ENCODE measurements at regions not wholly inside any gene's neighbourhood (a gene's known extent, or its start where the extent isn't known, plus 50 kb on each side); places are given as distances from the start of the nearest gene placed in this dataset.

DNA sequence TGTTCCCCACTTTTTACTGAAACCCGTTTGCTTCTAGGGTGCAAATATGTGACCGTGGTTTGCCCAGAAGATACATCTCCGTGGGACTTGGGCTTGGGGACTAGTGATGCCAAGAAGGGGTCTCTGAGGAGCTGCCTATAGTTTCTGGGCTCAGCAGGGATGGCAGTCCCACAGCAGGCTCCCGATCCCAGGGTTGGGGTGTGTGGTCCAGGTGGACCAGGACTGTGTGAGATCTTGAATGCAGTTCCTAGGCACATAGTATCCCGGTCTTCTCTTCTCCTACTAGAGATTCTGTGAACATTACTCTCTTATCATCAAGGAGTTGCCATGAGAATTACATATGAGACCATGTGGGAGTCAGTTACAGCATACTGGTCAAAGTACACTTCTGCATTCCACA is 435.8 kb upstream of the SPRED2 start:
- BruUV-seq (replicated peaks): no TSS peak
- intact Hi-C loops (cut with micrococcal nuclease): no loop called here
- TF ChIP-seq, protein P1, sequence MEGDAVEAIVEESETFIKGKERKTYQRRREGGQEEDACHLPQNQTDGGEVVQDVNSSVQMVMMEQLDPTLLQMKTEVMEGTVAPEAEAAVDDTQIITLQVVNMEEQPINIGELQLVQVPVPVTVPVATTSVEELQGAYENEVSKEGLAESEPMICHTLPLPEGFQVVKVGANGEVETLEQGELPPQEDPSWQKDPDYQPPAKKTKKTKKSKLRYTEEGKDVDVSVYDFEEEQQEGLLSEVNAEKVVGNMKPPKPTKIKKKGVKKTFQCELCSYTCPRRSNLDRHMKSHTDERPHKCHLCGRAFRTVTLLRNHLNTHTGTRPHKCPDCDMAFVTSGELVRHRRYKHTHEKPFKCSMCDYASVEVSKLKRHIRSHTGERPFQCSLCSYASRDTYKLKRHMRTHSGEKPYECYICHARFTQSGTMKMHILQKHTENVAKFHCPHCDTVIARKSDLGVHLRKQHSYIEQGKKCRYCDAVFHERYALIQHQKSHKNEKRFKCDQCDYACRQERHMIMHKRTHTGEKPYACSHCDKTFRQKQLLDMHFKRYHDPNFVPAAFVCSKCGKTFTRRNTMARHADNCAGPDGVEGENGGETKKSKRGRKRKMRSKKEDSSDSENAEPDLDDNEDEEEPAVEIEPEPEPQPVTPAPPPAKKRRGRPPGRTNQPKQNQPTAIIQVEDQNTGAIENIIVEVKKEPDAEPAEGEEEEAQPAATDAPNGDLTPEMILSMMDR (IDR thresholded peaks at IDR 0.05; ENCODE audit: unreplicated experiment): no peak
- CTCF ChIA-PET: no interaction called here
- Mint-ChIP-seq H3K4me3 (ENCODE audit: unreplicated experiment) (no peak overlapping the region), H3K4me1 (ENCODE audit: insufficient read depth, unreplicated experiment) (no peaks in the 10 kb centered on the region), H3K36me3 (ENCODE audit: insufficient read depth, unreplicated experiment) (no peaks in the 10 kb centered on the region), H3K9me3 (ENCODE audit: unreplicated experiment) (no peaks in the 10 kb centered on the region), H3K27ac (ENCODE audit: low read depth, unreplicated experiment) (no peak overlapping the region), H3K27me3 (ENCODE audit: insufficient read depth, unreplicated experiment) (peaks cover 35% of the 10 kb centered on the region)
- POLR2A ChIA-PET: interaction anchor here (0.7 kb wide), 1 partner anchor 151 kb away, joined by 3 read pairs; no protein-coding TSS in a partner anchor
- no peak for DNase-seq (ENCODE audit: unreplicated experiment)

DNA sequence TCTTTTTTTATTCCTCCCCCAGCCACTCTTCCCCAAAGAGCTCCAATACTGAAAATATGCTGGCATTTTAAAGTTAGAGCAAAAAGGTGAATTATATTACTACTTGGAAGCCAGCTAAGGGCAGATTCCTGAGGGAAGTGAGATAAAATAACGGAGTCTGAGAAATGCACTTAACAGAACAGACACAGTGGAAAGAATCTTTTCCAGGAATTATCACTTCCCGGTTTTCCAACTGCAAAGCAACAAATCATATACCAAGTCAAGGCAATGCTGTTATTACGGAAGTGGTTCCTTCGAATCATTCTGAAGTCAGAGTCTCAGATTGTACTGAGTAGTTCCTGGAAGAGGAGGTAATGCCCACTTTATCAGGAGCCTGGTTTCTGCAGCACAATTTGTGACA is 435.0 kb upstream of the SPRED2 start:
- DNase-seq (ENCODE audit: unreplicated experiment): no peak
- ChIA-PET CTCF (no interaction called here), POLR2A (interaction anchor here (0.7 kb wide), 1 partner anchor 243 kb away, joined by 3 read pairs; no protein-coding TSS in a partner anchor)
- no TSS peak for BruUV-seq (replicated peaks)
- TF ChIP-seq, protein P1 (IDR thresholded peaks at IDR 0.05; ENCODE audit: unreplicated experiment): no peak
- Mint-ChIP-seq H3K36me3 (ENCODE audit: insufficient read depth, unreplicated experiment) (no peaks in the 10 kb centered on the region), H3K27ac (ENCODE audit: low read depth, unreplicated experiment) (no peak overlapping the region), H3K27me3 (ENCODE audit: insufficient read depth, unreplicated experiment) (peaks cover 35% of the 10 kb centered on the region), H3K4me1 (ENCODE audit: insufficient read depth, unreplicated experiment) (no peaks in the 10 kb centered on the region), H3K9me3 (ENCODE audit: unreplicated experiment) (no peaks in the 10 kb centered on the region), H3K4me3 (ENCODE audit: unreplicated experiment) (no peak overlapping the region)
- intact Hi-C loops (cut with micrococcal nuclease): no loop called here

DNA sequence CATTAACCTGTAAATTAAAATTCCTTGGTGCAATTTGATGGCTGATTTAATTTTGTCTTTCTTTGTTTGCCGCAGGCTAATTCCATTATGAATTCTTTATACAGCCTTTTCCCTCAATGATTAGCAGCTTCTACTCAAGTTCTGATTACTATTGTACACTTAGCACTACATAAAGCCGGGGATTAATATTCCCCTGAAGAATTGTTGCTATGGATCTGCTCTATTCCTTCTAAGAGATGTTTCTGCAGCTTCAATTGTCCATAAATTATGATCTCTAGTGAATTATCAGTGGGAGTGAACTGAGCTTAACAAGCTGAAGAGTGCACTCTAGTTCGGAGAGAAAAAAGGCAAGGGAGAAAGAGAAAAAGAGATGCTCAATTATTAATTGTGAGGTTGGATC is 433.7 kb upstream of the SPRED2 start:
- POLR2A ChIA-PET: interaction anchor here (0.6 to 1.6 kb wide), 3 partner anchors 19 to 1573 kb away, joined by 3 to 4 read pairs (median 4); no protein-coding TSS in a partner anchor
- Mint-ChIP-seq H3K36me3 (ENCODE audit: insufficient read depth, unreplicated experiment) (no peaks in the 10 kb centered on the region), H3K9me3 (ENCODE audit: unreplicated experiment) (no peaks in the 10 kb centered on the region), H3K4me3 (ENCODE audit: unreplicated experiment) (no peak overlapping the region), H3K27me3 (ENCODE audit: insufficient read depth, unreplicated experiment) (peaks cover 35% of the 10 kb centered on the region), H3K4me1 (ENCODE audit: insufficient read depth, unreplicated experiment) (no peaks in the 10 kb centered on the region), H3K27ac (ENCODE audit: low read depth, unreplicated experiment) (no peak overlapping the region)
- no peak for DNase-seq (ENCODE audit: unreplicated experiment)
- BruUV-seq (replicated peaks): no TSS peak
- CTCF ChIA-PET: no interaction called here
- intact Hi-C loops (cut with micrococcal nuclease): no loop called here
- TF ChIP-seq, protein P1 (IDR thresholded peaks at IDR 0.05; ENCODE audit: unreplicated experiment): no peak

DNA sequence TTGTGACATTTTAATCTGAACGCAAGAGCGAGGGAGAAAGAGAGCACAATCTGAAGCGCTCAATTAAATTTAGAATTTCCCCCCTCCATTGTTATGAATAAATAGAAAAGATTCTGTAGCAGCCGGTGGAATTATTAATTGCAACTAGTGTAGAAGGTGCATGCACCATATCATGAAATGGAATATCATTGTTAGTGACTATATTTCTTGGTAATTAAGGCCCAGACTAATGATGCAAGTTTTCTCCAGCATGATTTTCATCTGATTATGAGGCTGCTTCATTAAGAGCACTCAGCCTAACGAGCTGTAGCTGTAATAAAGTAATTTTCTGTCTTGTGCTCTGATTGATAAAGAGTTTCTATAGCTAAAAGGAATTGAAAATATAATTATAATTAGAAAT is 432.2 kb upstream of the SPRED2 start:
- no peaks in the 10 kb centered on the region for H3K9me3 Mint-ChIP-seq (ENCODE audit: unreplicated experiment)
- TF ChIP-seq, protein P1 (IDR thresholded peaks at IDR 0.05; ENCODE audit: unreplicated experiment): no peak
- CTCF ChIA-PET: interaction anchor here (0.7 kb wide), 1 partner anchor 862 kb away, joined by 3 read pairs; no protein-coding TSS in a partner anchor
- no peak for DNase-seq (ENCODE audit: unreplicated experiment)
- BruUV-seq (replicated peaks): no TSS peak
- intact Hi-C loops (cut with micrococcal nuclease): no loop called here
- peaks cover 35% of the 10 kb centered on the region for H3K27me3 Mint-ChIP-seq (ENCODE audit: insufficient read depth, unreplicated experiment)
- no peaks in the 10 kb centered on the region for H3K36me3 Mint-ChIP-seq (ENCODE audit: insufficient read depth, unreplicated experiment)
- no peaks in the 10 kb centered on the region for H3K4me1 Mint-ChIP-seq (ENCODE audit: insufficient read depth, unreplicated experiment)
- POLR2A ChIA-PET: no interaction called here
- no peak overlapping the region for H3K4me3 Mint-ChIP-seq (ENCODE audit: unreplicated experiment)
- H3K27ac Mint-ChIP-seq (ENCODE audit: low read depth, unreplicated experiment): no peak overlapping the region

All from MCF 10A (cell line).